Calu3 (cell line): ENCODE measurements at regions not wholly inside any gene's neighbourhood (a gene's known extent, or its start where the extent isn't known, plus 50 kb on each side); places are given as distances from the start of the nearest gene placed in this dataset.

Experiments used
- BruUV-seq: library from RNA; stranded (reverse); fragments of 400-500 nt; replicated peaks from 2 replicates; lab custom pipeline; 2021; lab: Mats Ljungman, UMichigan
- CTCF ChIA-PET: fragments of 300-600 bp; sonication (Branson Sonifier 250); formaldehyde crosslinking; loops from one replicate; lab custom pipeline; 2022; ENCODE audit warnings: antibody characterized with exemption; lab: Charles Lee
- DNase-seq: peaks from one replicate; pipeline ENCODE4 v3.0.0; 2022
- H3K27ac Mint-ChIP-seq: one replicate; pipeline ENCODE4 v1.8.0; 2022; ENCODE audit warnings: mixed read lengths; ENCODE audit not compliant: unreplicated experiment
- H3K27me3 Mint-ChIP-seq: one replicate; pipeline ENCODE4 v1.8.0; 2022; ENCODE audit warnings: mixed read lengths; ENCODE audit not compliant: unreplicated experiment
- H3K36me3 Mint-ChIP-seq: one replicate; pipeline ENCODE4 v1.8.0; 2022; ENCODE audit warnings: mild to moderate bottlenecking, moderate library complexity, mixed read lengths; ENCODE audit not compliant: insufficient read depth, unreplicated experiment
- H3K4me1 Mint-ChIP-seq: one replicate; pipeline ENCODE4 v1.8.0; 2022; ENCODE audit warnings: mild to moderate bottlenecking, low read depth, mixed read lengths; ENCODE audit not compliant: unreplicated experiment
- H3K4me3 Mint-ChIP-seq: one replicate; pipeline ENCODE4 v1.8.0; 2022; ENCODE audit warnings: mild to moderate bottlenecking, low read depth, moderate library complexity, mixed read lengths; ENCODE audit not compliant: unreplicated experiment
- H3K9me3 Mint-ChIP-seq: one replicate; pipeline ENCODE4 v1.8.0; 2022; ENCODE audit warnings: low read depth, mixed read lengths; ENCODE audit not compliant: unreplicated experiment
- intact Hi-C: fragments of 100-400 bp; cut with micrococcal nuclease; formaldehyde crosslinking; loops from one replicate; pipeline ENCODE4 v1.10.0; 2022; ENCODE audit not compliant: unreplicated experiment
- TF ChIP-seq, protein P1 (sequence below): fragments of 200-600 bp; IDR thresholded peaks from one replicate; pipeline ENCODE4 v1.8.0; 2022; ENCODE audit warnings: antibody characterized with exemption; ENCODE audit not compliant: unreplicated experiment

- TF ChIP-seq, protein P1, sequence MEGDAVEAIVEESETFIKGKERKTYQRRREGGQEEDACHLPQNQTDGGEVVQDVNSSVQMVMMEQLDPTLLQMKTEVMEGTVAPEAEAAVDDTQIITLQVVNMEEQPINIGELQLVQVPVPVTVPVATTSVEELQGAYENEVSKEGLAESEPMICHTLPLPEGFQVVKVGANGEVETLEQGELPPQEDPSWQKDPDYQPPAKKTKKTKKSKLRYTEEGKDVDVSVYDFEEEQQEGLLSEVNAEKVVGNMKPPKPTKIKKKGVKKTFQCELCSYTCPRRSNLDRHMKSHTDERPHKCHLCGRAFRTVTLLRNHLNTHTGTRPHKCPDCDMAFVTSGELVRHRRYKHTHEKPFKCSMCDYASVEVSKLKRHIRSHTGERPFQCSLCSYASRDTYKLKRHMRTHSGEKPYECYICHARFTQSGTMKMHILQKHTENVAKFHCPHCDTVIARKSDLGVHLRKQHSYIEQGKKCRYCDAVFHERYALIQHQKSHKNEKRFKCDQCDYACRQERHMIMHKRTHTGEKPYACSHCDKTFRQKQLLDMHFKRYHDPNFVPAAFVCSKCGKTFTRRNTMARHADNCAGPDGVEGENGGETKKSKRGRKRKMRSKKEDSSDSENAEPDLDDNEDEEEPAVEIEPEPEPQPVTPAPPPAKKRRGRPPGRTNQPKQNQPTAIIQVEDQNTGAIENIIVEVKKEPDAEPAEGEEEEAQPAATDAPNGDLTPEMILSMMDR = no peak
- intact Hi-C loops = no loop called here
- CTCF ChIA-PET = no interaction called here
- no TSS peak for BruUV-seq
- Mint-ChIP-seq H3K4me3 (no peak overlapping the region), H3K4me1 (no peaks in the 10 kb centered on the region), H3K27ac (no peak overlapping the region), H3K9me3 (no peaks in the 10 kb centered on the region), H3K36me3 (no peaks in the 10 kb centered on the region), H3K27me3 (no peaks in the 10 kb centered on the region)
- no peak for DNase-seq
Observed at GRCh38 chr6:100138346-100139022, 144.5 kb upstream of the MCHR2 start.

DNA sequence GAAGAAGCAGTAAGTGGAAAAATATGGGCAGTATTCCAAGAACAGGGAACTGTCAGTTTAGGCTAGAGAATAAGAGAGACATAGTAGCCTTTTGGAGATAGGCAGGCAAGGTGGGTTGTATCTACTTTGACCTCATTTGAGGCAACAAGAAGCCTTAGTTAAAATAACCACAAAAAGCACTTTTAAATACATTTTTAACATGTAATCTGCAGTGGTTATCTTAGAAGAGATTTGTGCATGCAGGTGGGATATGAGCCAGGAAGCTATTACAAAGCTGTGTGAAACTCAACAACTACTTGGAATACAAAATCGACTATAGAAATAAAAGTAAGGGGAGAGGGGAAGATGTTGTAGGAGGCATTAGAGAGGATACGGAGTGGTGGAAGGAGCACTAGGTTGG lies 143.7 kb upstream of the MCHR2 start:
- no peaks in the 10 kb centered on the region for H3K4me1 Mint-ChIP-seq
- no peaks in the 10 kb centered on the region for H3K27me3 Mint-ChIP-seq
- intact Hi-C loops = no loop called here
- no TSS peak for BruUV-seq
- CTCF ChIA-PET = no interaction called here
- no peak for DNase-seq
- no peaks in the 10 kb centered on the region for H3K36me3 Mint-ChIP-seq
- no peak overlapping the region for H3K4me3 Mint-ChIP-seq
- TF ChIP-seq, protein P1 = no peak
- H3K27ac Mint-ChIP-seq = no peak overlapping the region
- H3K9me3 Mint-ChIP-seq = no peaks in the 10 kb centered on the region

DNA sequence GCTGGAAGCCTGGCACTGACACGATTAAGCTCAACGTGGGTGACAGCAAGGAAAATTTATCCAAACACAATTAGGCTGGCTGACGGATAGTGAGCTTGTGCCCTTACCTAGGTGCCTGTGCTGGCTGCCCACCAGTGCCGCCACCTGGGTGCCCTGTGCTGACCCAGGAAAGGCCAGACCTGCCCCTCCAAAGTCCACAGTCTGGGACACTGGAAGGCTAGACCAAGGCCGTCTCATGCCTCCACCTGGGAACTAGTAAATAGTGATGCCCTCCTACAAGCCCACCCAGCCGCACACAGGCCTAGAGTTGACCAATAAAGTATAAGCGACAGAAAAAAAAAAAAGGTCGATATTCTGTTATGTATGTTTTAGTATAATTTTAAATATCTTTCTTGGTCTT lies 142.6 kb upstream of the MCHR2 start:
- Mint-ChIP-seq H3K27me3 (no peaks in the 10 kb centered on the region), H3K4me1 (no peaks in the 10 kb centered on the region), H3K27ac (no peak overlapping the region), H3K36me3 (no peaks in the 10 kb centered on the region), H3K4me3 (no peak overlapping the region), H3K9me3 (peaks cover 2% of the 10 kb centered on the region)
- CTCF ChIA-PET = no interaction called here
- no TSS peak for BruUV-seq
- no peak for DNase-seq
- intact Hi-C loops = no loop called here
- TF ChIP-seq, protein P1 = no peak

GRCh38 chr6:100135977-100136376 lies 142.0 kb upstream of the MCHR2 start:
- TF ChIP-seq, protein P1 = no peak
- DNase-seq = no peak
- Mint-ChIP-seq H3K27me3 (no peaks in the 10 kb centered on the region), H3K36me3 (no peaks in the 10 kb centered on the region), H3K4me1 (no peaks in the 10 kb centered on the region), H3K9me3 (peaks cover 4% of the 10 kb centered on the region), H3K4me3 (no peak overlapping the region), H3K27ac (no peak overlapping the region)
- intact Hi-C loops = no loop called here
- BruUV-seq = no TSS peak
- CTCF ChIA-PET = no interaction called here
